Type B pancreatic cell (in vitro differentiated cells): ENCODE measurements at regions not wholly inside any gene's neighbourhood (a gene's known extent, or its start where the extent isn't known, plus 50 kb on each side); places are given as distances from the start of the nearest gene placed in this dataset.

Source experiments
- DNase-seq: peaks from one replicate; pipeline ENCODE4 v3.0.0; 2021; ENCODE audit warnings: mixed read lengths; ENCODE audit not compliant: unreplicated experiment; ENCODE audit errors: extremely low spot score
- H3K27ac Mint-ChIP-seq: 2 replicates; pipeline ENCODE4 v1.8.0; 2021; ENCODE audit warnings: mild to moderate bottlenecking, mixed read lengths
- H3K27me3 Mint-ChIP-seq: 2 replicates; pipeline ENCODE4 v1.8.0; 2021; ENCODE audit warnings: mixed read lengths
- H3K36me3 Mint-ChIP-seq: 2 replicates; pipeline ENCODE4 v1.8.0; 2021; ENCODE audit warnings: mixed read lengths
- H3K4me1 Mint-ChIP-seq: one replicate; pipeline ENCODE4 v1.8.0; 2021; ENCODE audit warnings: mixed read lengths; ENCODE audit not compliant: unreplicated experiment
- H3K4me3 Mint-ChIP-seq: 2 replicates; pipeline ENCODE4 v1.8.0; 2021; ENCODE audit warnings: mild to moderate bottlenecking, mixed read lengths
- H3K9me3 Mint-ChIP-seq: 2 replicates; pipeline ENCODE4 v1.8.0; 2021; ENCODE audit warnings: mixed read lengths
- CTCF ChIP-seq: fragments of 200-600 bp; sonication (generic); conservative IDR thresholded peaks from 2 replicates; pipeline ENCODE4 v1.5.0; 2021; ENCODE audit warnings: antibody characterized with exemption, mild to moderate bottlenecking

GRCh38 chr11:26806219-26806618, 84.4 kb upstream of the SLC5A12 start:
- Mint-ChIP-seq H3K36me3 (no peaks in the 10 kb centered on the region), H3K4me1 (no peaks in the 10 kb centered on the region), H3K9me3 (no peaks in the 10 kb centered on the region), H3K27ac (no peak overlapping the region), H3K4me3 (no peak overlapping the region), H3K27me3 (no peaks in the 10 kb centered on the region)
- DNase-seq: no peak
- no peak for TF ChIP-seq CTCF

GRCh38 chr11:26820739-26821138, 98.9 kb upstream of the SLC5A12 start:
- peaks cover 14% of the 10 kb centered on the region for H3K9me3 Mint-ChIP-seq
- no peak for TF ChIP-seq CTCF
- no peak overlapping the region for H3K4me3 Mint-ChIP-seq
- H3K27ac Mint-ChIP-seq: no peak overlapping the region
- no peak for DNase-seq
- H3K27me3 Mint-ChIP-seq: no peaks in the 10 kb centered on the region
- H3K36me3 Mint-ChIP-seq: peaks cover 7% of the 10 kb centered on the region
- no peaks in the 10 kb centered on the region for H3K4me1 Mint-ChIP-seq

- TF ChIP-seq CTCF: no peak
- no peaks in the 10 kb centered on the region for H3K27me3 Mint-ChIP-seq
- H3K4me1 Mint-ChIP-seq: peaks cover 10% of the 10 kb centered on the region
- H3K4me3 Mint-ChIP-seq: no peak overlapping the region
- no peak overlapping the region for H3K27ac Mint-ChIP-seq
- peaks cover 7% of the 10 kb centered on the region for H3K36me3 Mint-ChIP-seq
- H3K9me3 Mint-ChIP-seq: peaks cover 23% of the 10 kb centered on the region
- DNase-seq: no peak
Measured at GRCh38 chr11:26823963-26824362, 102.1 kb upstream of the SLC5A12 start.

- no peak for TF ChIP-seq CTCF
- H3K36me3 Mint-ChIP-seq: peaks cover 7% of the 10 kb centered on the region
- H3K9me3 Mint-ChIP-seq: peaks cover 20% of the 10 kb centered on the region
- no peak for DNase-seq
- peak overlapping the region; percentile 55 for H3K27ac Mint-ChIP-seq
- H3K27me3 Mint-ChIP-seq: no peaks in the 10 kb centered on the region
- no peak overlapping the region for H3K4me3 Mint-ChIP-seq
- peaks cover 10% of the 10 kb centered on the region for H3K4me1 Mint-ChIP-seq
Measured at GRCh38 chr11:26827567-26828081, 105.8 kb upstream of the SLC5A12 start.

- no peak for TF ChIP-seq CTCF
- Mint-ChIP-seq H3K4me1 (peaks cover 10% of the 10 kb centered on the region), H3K27ac (no peak overlapping the region), H3K4me3 (no peak overlapping the region), H3K36me3 (no peaks in the 10 kb centered on the region), H3K27me3 (no peaks in the 10 kb centered on the region), H3K9me3 (peaks cover 17% of the 10 kb centered on the region)
- DNase-seq: no peak
Measured at GRCh38 chr11:26828288-26828687, 106.4 kb upstream of the SLC5A12 start.

- H3K4me3 Mint-ChIP-seq: no peak overlapping the region
- no peak overlapping the region for H3K27ac Mint-ChIP-seq
- H3K36me3 Mint-ChIP-seq: no peaks in the 10 kb centered on the region
Measured at GRCh38 chr11:26830218-26830617, 108.4 kb upstream of the SLC5A12 start.

More at GRCh38 chr11:26830218-26830617, 108.4 kb upstream of the SLC5A12 start:
- TF ChIP-seq CTCF: no peak
- DNase-seq: no peak
- peaks cover 9% of the 10 kb centered on the region for H3K9me3 Mint-ChIP-seq
- H3K27me3 Mint-ChIP-seq: no peaks in the 10 kb centered on the region
- peaks cover 14% of the 10 kb centered on the region for H3K4me1 Mint-ChIP-seq
